ENCODE measurements at regions not wholly inside any gene's neighbourhood (a gene's known extent, or its start where the extent isn't known, plus 50 kb on each side); places are given as distances from the start of the nearest gene placed in this dataset.
"Not testable (repeated sequence)": the region's sequence is repeated elsewhere in the genome, so short reads cannot be mapped to it uniquely, and the experiment has no call there.

GRCh38 chr15:59830873-59831272 is 141.8 kb upstream of the BNIP2 start:
- no peak for DNase-seq (ENCODE audit: low read depth)

- DNase-seq (ENCODE audit: low read depth): no peak
These were observed 141.0 kb upstream of the BNIP2 start for GRCh38 chr15:59830098-59830497.

GRCh38 chr15:59828861-59829260 is 139.7 kb upstream of the BNIP2 start:
- DNase-seq (ENCODE audit: low read depth): peak; percentile 42

GRCh38 chr15:59828263-59828662 is 139.1 kb upstream of the BNIP2 start:
- DNase-seq (ENCODE audit: low read depth): no peak

- peak; percentile 70 for DNase-seq (ENCODE audit: low read depth)
These were observed 136.8 kb upstream of the BNIP2 start for GRCh38 chr15:59825901-59826300.

GRCh38 chr15:59821286-59821685 is 132.2 kb upstream of the BNIP2 start:
- DNase-seq (ENCODE audit: low read depth): no peak

- DNase-seq (ENCODE audit: low read depth): no peak
These were observed 130.0 kb upstream of the BNIP2 start for GRCh38 chr15:59819092-59819491.

- no peak for DNase-seq (ENCODE audit: low read depth)
These were observed 129.2 kb upstream of the BNIP2 start for GRCh38 chr15:59818336-59818735.

GRCh38 chr15:59817834-59818233 is 128.7 kb upstream of the BNIP2 start:
- no peak for DNase-seq (ENCODE audit: low read depth)

- DNase-seq (ENCODE audit: low read depth): no peak
These were observed 127.9 kb upstream of the BNIP2 start for GRCh38 chr15:59817053-59817452.

GRCh38 chr15:59814409-59814808 is 125.3 kb upstream of the BNIP2 start:
- no peak for DNase-seq (ENCODE audit: low read depth)

GRCh38 chr15:59812889-59813288 is 123.8 kb upstream of the BNIP2 start:
- DNase-seq (ENCODE audit: low read depth): no peak

- DNase-seq (ENCODE audit: low read depth): no peak
These were observed 123.2 kb upstream of the BNIP2 start for GRCh38 chr15:59812250-59812870.

GRCh38 chr15:59803293-59803966 is 114.3 kb upstream of the BNIP2 start:
- peak; percentile 78 for DNase-seq (ENCODE audit: low read depth)

- DNase-seq (ENCODE audit: low read depth): no peak
These were observed 112.5 kb upstream of the BNIP2 start for GRCh38 chr15:59801649-59802048.

- no peak for DNase-seq (ENCODE audit: low read depth)
These were observed 109.4 kb upstream of the BNIP2 start for GRCh38 chr15:59798605-59798917.

GRCh38 chr15:59797756-59798604 is 108.9 kb upstream of the BNIP2 start:
- DNase-seq (ENCODE audit: low read depth): no peak

- no peak for DNase-seq (ENCODE audit: low read depth)
These were observed 105.2 kb upstream of the BNIP2 start for GRCh38 chr15:59794229-59794886.

GRCh38 chr15:59792359-59792758 is 103.2 kb upstream of the BNIP2 start:
- DNase-seq (ENCODE audit: low read depth): peak; percentile 8

- no peak for DNase-seq (ENCODE audit: low read depth)
These were observed 102.6 kb upstream of the BNIP2 start for GRCh38 chr15:59791755-59792154.

- DNase-seq (ENCODE audit: low read depth): no peak
These were observed 102.0 kb upstream of the BNIP2 start for GRCh38 chr15:59791079-59791478.

GRCh38 chr15:59786466-59786865 is 97.3 kb upstream of the BNIP2 start:
- DNase-seq (ENCODE audit: low read depth): not testable (repeated sequence)

Data from Daoy (cell line).